Renal cortex interstitium (tissue), 11 donors: ENCODE measurements at regions not wholly inside any gene's neighbourhood (a gene's known extent, or its start where the extent isn't known, plus 50 kb on each side); places are given as distances from the start of the nearest gene placed in this dataset.

Experiments
- DNase-seq, 11 donors: peaks; one replicate each; pipeline ENCODE4 v3.0.0-alpha.2; 2013; ENCODE audit warnings: low read depth in 9 of 11, low spot score in 4 of 11; ENCODE audit errors: extremely low read depth in 1 of 11

GRCh38 chr9:134226221-134226930 is 62.0 kb upstream of the RNU6ATAC start:
- peak in 5 of 11 donors; percentile 72 to 79 (median 75) for DNase-seq

- DNase-seq: no peak
Observed at GRCh38 chr9:134227451-134228411, 63.4 kb upstream of the RNU6ATAC start.

- DNase-seq: no peak
Observed at GRCh38 chr9:134228649-134229048, 64.3 kb upstream of the RNU6ATAC start.

- DNase-seq: no peak
Observed at GRCh38 chr9:134229466-134230091, 65.2 kb upstream of the RNU6ATAC start.

GRCh38 chr9:134230092-134230941 is 66.0 kb upstream of the RNU6ATAC start:
- DNase-seq: no peak

GRCh38 chr9:134230942-134231325 is 66.6 kb upstream of the RNU6ATAC start:
- no peak for DNase-seq

- no peak for DNase-seq
Observed at GRCh38 chr9:134231330-134231745, 67.0 kb upstream of the RNU6ATAC start.

GRCh38 chr9:134231767-134232166 is 67.4 kb upstream of the RNU6ATAC start:
- no peak for DNase-seq

GRCh38 chr9:134233022-134233421 is 68.7 kb upstream of the RNU6ATAC start:
- no peak for DNase-seq

GRCh38 chr9:134234001-134234660 is 69.8 kb upstream of the RNU6ATAC start:
- no peak for DNase-seq

GRCh38 chr9:134234687-134235359 is 70.5 kb upstream of the RNU6ATAC start:
- DNase-seq: no peak

- DNase-seq: no peak
Observed at GRCh38 chr9:134235366-134235765, 71.0 kb upstream of the RNU6ATAC start.

GRCh38 chr9:134236001-134236421 is 71.6 kb upstream of the RNU6ATAC start:
- DNase-seq: no peak

GRCh38 chr9:134236935-134237629 is 72.7 kb upstream of the RNU6ATAC start:
- no peak for DNase-seq

- no peak for DNase-seq
Observed at GRCh38 chr9:134237630-134238265, 73.4 kb upstream of the RNU6ATAC start.

- no peak for DNase-seq
Observed at GRCh38 chr9:134239130-134239903, 75.0 kb upstream of the RNU6ATAC start.
